ENCODE measurements at regions not wholly inside any gene's neighbourhood (a gene's known extent, or its start where the extent isn't known, plus 50 kb on each side); places are given as distances from the start of the nearest gene placed in this dataset.
"Not testable (repeated sequence)": the region's sequence is repeated elsewhere in the genome, so short reads cannot be mapped to it uniquely, and the experiment has no call there.

DNA sequence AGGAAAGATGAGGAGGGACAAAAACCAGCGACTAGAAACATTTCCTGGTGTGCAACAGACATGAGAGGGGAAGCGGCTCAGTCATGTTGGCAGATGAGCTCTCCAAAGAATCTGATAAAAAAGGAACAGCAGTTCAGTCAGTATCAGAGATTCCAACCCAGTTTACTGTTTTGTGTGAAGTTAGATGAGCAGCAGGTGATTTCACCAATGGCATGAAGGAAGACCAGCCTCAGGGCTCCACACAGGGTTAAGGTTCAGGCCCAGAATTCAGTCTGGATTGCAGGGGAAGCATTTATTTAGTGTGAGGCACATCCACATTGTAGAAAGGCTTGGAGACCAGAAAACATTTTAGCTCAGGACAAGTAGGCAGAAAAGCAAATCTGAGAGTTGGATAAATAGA is 317.8 kb downstream of the C6orf118 start:
- TF ChIP-seq, protein P1, sequence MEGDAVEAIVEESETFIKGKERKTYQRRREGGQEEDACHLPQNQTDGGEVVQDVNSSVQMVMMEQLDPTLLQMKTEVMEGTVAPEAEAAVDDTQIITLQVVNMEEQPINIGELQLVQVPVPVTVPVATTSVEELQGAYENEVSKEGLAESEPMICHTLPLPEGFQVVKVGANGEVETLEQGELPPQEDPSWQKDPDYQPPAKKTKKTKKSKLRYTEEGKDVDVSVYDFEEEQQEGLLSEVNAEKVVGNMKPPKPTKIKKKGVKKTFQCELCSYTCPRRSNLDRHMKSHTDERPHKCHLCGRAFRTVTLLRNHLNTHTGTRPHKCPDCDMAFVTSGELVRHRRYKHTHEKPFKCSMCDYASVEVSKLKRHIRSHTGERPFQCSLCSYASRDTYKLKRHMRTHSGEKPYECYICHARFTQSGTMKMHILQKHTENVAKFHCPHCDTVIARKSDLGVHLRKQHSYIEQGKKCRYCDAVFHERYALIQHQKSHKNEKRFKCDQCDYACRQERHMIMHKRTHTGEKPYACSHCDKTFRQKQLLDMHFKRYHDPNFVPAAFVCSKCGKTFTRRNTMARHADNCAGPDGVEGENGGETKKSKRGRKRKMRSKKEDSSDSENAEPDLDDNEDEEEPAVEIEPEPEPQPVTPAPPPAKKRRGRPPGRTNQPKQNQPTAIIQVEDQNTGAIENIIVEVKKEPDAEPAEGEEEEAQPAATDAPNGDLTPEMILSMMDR (IDR thresholded peaks at IDR 0.05; ENCODE audit: extremely low read depth, missing control alignments) = no peak
- no peak for DNase-seq (ENCODE audit: low spot score)

DNA sequence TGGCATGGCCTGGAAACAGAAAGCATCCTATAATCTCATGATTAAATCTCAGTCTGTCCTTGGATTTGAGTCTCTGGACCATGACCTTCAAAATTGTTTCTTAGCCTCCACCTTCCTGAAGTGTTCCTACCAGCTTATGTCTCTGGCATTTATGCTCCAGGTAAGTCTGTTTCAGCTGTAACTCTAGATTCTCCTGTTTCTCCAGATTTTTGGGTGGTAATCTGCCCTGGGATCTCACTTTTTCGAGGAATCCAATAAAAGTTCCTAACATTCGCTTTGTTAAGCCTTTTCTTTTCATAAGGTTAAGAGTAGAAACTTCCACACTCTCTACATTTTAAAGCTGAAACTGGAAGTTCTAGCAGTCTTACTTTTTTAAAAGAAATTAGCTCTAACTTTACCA is 318.5 kb downstream of the C6orf118 start:
- no peak for DNase-seq (ENCODE audit: low spot score)
- TF ChIP-seq, protein P1 (IDR thresholded peaks at IDR 0.05; ENCODE audit: extremely low read depth, missing control alignments) = no peak

DNA sequence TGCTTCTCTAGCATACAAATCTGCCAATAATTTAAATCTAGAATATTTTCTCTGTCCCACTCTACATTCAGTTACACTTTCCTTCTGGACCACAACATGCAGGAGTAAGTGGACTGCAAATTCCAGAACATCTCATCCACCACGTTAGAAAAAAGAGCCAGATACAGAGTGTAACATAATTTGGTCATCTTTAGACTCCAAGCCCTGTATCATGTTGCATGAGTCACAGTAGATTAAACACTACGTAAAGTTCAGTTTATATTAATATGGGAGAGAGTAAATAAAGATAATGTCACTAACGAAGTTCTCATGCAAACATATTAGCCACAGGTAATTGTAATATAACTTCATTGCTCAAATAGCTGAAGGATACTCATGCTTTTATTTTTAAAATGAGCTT is 327.0 kb downstream of the C6orf118 start:
- TF ChIP-seq, protein P1 (IDR thresholded peaks at IDR 0.05; ENCODE audit: extremely low read depth, missing control alignments) = no peak
- DNase-seq (ENCODE audit: low spot score) = no peak

DNA sequence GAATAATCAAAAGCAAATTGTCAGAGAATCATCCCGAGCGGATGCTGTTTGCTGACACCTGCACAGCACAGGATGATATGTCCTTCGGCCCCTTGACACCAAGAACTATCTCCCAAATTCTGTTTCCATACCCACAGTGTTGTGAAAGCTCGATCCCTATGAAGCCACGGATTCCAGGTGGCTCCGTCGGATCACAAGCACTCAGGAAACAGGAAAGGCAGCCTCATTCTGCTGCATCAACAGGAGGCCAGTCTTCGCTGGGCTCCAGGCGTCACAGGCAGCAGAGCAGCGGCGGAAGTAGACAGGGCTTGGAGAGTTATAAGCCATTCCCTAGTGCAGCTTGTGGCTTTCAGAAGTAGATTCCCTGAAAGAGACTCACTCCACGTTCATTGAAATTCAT is 342.3 kb downstream of the C6orf118 start:
- TF ChIP-seq, protein P1 (IDR thresholded peaks at IDR 0.05; ENCODE audit: extremely low read depth, missing control alignments) = no peak
- no peak for DNase-seq (ENCODE audit: low spot score)

DNA sequence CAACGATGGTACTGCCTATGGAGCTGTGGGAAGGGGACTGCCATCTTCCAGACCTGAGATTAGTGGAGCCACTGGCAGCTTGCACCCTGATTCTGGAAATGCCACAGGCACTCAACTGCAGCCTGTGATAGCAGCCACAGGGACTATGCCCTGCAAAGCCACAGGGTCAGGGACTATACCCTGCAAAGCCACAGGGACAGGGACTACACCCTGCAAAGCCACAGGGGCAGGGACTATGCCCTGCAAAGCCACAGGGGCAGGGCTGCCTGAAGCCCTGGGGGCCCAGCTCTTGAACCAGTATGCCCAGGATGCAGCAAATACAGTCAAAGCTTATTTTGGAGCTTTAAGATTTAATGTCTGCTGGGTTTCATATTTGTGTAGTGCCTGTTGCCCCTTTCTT is 346.6 kb downstream of the C6orf118 start:
- TF ChIP-seq, protein P1 (IDR thresholded peaks at IDR 0.05; ENCODE audit: extremely low read depth, missing control alignments) = no peak

DNA sequence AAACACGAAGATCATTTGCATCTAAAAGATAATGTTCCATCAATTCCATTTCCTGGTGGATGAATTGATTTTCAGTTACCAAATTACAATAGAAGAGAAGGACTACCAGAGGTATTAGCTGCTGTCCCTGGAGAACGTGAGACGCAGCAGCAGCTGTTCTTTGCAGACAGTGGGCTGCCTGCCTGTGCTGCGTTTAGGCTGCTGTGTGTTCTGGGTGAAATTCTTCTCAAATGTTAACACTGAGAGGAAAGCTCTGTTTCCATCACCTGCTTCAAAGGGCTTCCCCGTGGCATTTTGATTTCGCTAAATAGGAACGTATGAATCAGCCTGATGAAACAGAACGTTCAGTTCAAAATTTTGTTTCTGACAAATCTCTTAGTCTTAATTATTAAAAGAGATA is 362.2 kb downstream of the C6orf118 start:
- no peak for DNase-seq (ENCODE audit: low spot score)
- TF ChIP-seq, protein P1 (IDR thresholded peaks at IDR 0.05; ENCODE audit: extremely low read depth, missing control alignments) = no peak

More for the DNA sequence above, 346.6 kb downstream of the C6orf118 start:
- DNase-seq (ENCODE audit: low spot score) = no peak

DNA sequence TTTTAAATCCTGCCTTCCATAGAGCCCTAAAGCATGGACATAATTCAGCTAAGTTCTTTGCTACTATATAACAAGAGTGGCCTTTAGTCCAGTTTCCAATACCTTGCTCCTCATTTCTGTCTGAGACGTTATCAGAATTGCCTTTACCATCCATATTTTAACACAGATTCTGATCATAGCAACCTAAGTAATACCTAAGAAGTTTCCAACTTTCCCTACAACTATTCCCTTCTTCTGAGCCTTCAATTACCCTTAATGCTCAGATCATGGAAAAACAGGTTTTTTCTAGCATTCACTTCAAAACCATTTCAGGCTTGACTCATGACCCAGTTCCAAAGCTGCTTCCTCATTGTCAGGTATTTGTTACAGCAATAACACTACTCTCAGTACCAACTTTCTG is 367.1 kb downstream of the C6orf118 start:
- TF ChIP-seq, protein P1 (IDR thresholded peaks at IDR 0.05; ENCODE audit: extremely low read depth, missing control alignments) = no peak
- DNase-seq (ENCODE audit: low spot score) = no peak

DNA sequence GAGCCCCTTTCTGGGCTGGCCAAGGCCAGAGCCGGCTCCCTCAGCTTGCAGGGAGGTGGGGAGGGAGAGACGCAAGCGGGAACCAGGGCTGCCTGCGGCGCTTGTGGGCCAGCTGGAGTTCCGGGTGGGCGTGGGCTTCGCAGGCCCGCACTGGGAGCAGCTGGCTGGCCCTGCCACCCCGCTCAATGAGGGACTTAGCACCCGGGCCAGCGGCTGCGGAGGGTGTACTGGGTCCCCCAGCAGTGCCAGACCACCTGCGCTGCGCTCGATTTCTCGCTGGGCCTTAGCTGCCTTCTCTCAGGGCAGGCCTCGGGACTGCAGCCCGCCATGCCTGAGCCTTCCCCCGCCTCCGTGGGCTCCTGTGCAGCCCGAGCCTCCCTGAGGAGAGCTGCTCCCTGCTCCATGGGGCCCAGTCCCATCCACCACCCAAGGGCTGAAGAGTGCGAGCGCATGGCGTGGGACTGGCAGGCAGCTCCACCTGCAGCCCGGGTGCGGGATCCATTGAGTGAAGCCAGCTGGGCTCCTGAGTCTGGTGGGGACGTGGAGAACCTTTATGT is 376.1 kb downstream of the C6orf118 start:
- not testable (repeated sequence) for DNase-seq (ENCODE audit: low spot score)

Measured in GM20000 (cell line).